Endothelial cell of umbilical vein (primary cell): ENCODE measurements at regions not wholly inside any gene's neighbourhood (a gene's known extent, or its start where the extent isn't known, plus 50 kb on each side); places are given as distances from the start of the nearest gene placed in this dataset.

Experiments used
- BruUV-seq: library from RNA; stranded (reverse); fragments of 400-500 nt; replicated peaks from 2 replicates; lab custom pipeline; 2021; lab: Mats Ljungman, UMichigan
- CTCF ChIA-PET: fragments of 300-600, 350-600 bp; sonication (Branson Sonifier 250); formaldehyde crosslinking; loops from one replicate; lab custom pipeline; 2021; ENCODE audit warnings: antibody characterized with exemption, inconsistent platforms; lab: Charles Lee
- POLR2A ChIA-PET: fragments of 300-600, 350-600 bp; sonication (Branson Sonifier 250); formaldehyde crosslinking; loops from one replicate; lab custom pipeline; 2021; ENCODE audit warnings: antibody characterized with exemption, inconsistent platforms; lab: Charles Lee
- DNase-seq: peaks from one replicate; pipeline ENCODE4 v3.0.0-alpha.2; 2011; ENCODE audit warnings: low read depth, low spot score
- FAIRE-seq: peaks from 2 replicates; lab custom pipeline; 2011; peaks lifted over from hg19 to GRCh38; lab: Jason Lieb, UNC
- H2AFZ ChIP-seq: 2 replicates; pipeline ENCODE4 v1.6.0; 2012; ENCODE audit warnings: low read depth, low read length, control low read depth, inconsistent platforms
- H3K27ac ChIP-seq: 2 replicates; pipeline ENCODE4 v1.5.1; 2011; ENCODE audit warnings: low read depth, mild to moderate bottlenecking, control low read depth, low read length, moderate library complexity; ENCODE audit not compliant: insufficient read depth
- H3K27me3 ChIP-seq, 2 experiments: 2 replicates each; pipeline versions ENCODE4 v1.6.0 to v1.6.1; 2011; ENCODE audit warnings: low read length in 2 of 2, mixed read lengths in 1 of 2; ENCODE audit not compliant: control insufficient read depth in 2 of 2, insufficient read depth in 2 of 2
- H3K36me3 ChIP-seq, 2 experiments: 2 replicates in 1 of 2; 3 replicates in 1 of 2; pipeline ENCODE4 v1.5.1; 2011; ENCODE audit warnings: low read length in 2 of 2, mild to moderate bottlenecking in 1 of 2, moderate library complexity in 1 of 2; ENCODE audit not compliant: control insufficient read depth in 2 of 2, insufficient read depth in 2 of 2; ENCODE audit errors: extremely low read depth in 1 of 2
- H3K4me1 ChIP-seq: 3 replicates; pipeline ENCODE4 v1.5.1; 2011; ENCODE audit warnings: mild to moderate bottlenecking, low read length; ENCODE audit not compliant: control insufficient read depth, insufficient read depth; ENCODE audit errors: extremely low read depth
- H3K4me2 ChIP-seq: 2 replicates; pipeline ENCODE4 v1.6.1; 2011; ENCODE audit warnings: low read length, control low read depth, mixed read lengths; ENCODE audit not compliant: insufficient read depth
- H3K4me3 ChIP-seq, 3 experiments: fragments of 200-600 bp in 1 of 3; sonication (generic), shearing (Covaris generic) in 1 of 3; replicated peaks in 1 of 3; 2 replicates each; pipeline ENCODE4 v1.5.1; 2011 to 2016; ENCODE audit warnings: control low read depth in 3 of 3, low read length in 3 of 3, mild to moderate bottlenecking in 2 of 3, inconsistent platforms in 1 of 3, low read depth in 1 of 3, moderate library complexity in 1 of 3; ENCODE audit not compliant: insufficient read depth in 1 of 3
- H3K79me2 ChIP-seq: 2 replicates; pipeline ENCODE4 v1.6.0; 2012; ENCODE audit warnings: low read length, inconsistent platforms; ENCODE audit not compliant: control insufficient read depth, insufficient read depth
- H3K9ac ChIP-seq: replicated peaks from 2 replicates; pipeline ENCODE3; 2011; ENCODE audit warnings: low read length, control low read depth; ENCODE audit not compliant: insufficient read depth; ENCODE audit errors: extremely low read depth
- H3K9me1 ChIP-seq: replicated peaks from 3 replicates; pipeline ENCODE4 v1.6.0; 2011; ENCODE audit warnings: mild to moderate bottlenecking, low read length; ENCODE audit not compliant: control insufficient read depth, insufficient read depth; ENCODE audit errors: extremely low read depth
- H3K9me3 ChIP-seq: replicated peaks from 2 replicates; pipeline ENCODE4 v1.5.1; 2012; ENCODE audit warnings: low read length, inconsistent platforms; ENCODE audit not compliant: control insufficient read depth, insufficient read depth
- H4K20me1 ChIP-seq: replicated peaks from 2 replicates; pipeline ENCODE3; 2011; ENCODE audit warnings: mild to moderate bottlenecking, low read length; ENCODE audit not compliant: control insufficient read depth, insufficient read depth; ENCODE audit errors: extremely low read depth
- CTCF ChIP-seq, 2 donors: IDR thresholded peaks; 1 replicate in 1 of 2; 2 replicates in 1 of 2; pipeline ENCODE4 v1.5.1; 2011; ENCODE audit warnings: low read length in 2 of 2, mild to moderate bottlenecking in 2 of 2, moderate library complexity in 2 of 2, control low read depth in 1 of 2, inconsistent platforms in 1 of 2, low read depth in 1 of 2; ENCODE audit not compliant: insufficient read depth in 1 of 2; ENCODE audit errors: extremely low read depth in 1 of 2
- FOS ChIP-seq: IDR thresholded peaks from 2 replicates; pipeline ENCODE4 v1.6.1; 2011; ENCODE audit warnings: mild to moderate bottlenecking, low read length, moderate library complexity, borderline replicate concordance; ENCODE audit not compliant: insufficient read depth
- GATA2 ChIP-seq: IDR thresholded peaks from 2 replicates; pipeline ENCODE4 v1.7.0; 2011; ENCODE audit warnings: low read depth, mild to moderate bottlenecking, moderate library complexity, mixed read lengths, low read length; ENCODE audit not compliant: insufficient read length, insufficient read depth
- JUN ChIP-seq: IDR thresholded peaks from 2 replicates; pipeline ENCODE4 v1.6.1; 2011; ENCODE audit warnings: borderline replicate concordance, low read depth; ENCODE audit not compliant: insufficient read length, insufficient read depth
- MAX ChIP-seq: IDR thresholded peaks from 2 replicates; pipeline ENCODE4 v1.6.1; 2011; ENCODE audit not compliant: insufficient read depth, insufficient read length
- MYC ChIP-seq: IDR thresholded peaks from one replicate; pipeline ENCODE4 v1.6.1; 2011; ENCODE audit warnings: mild to moderate bottlenecking, low read depth, low read length
- POLR2A ChIP-seq: IDR thresholded peaks from 2 replicates; pipeline ENCODE4 v1.6.1; 2012; ENCODE audit warnings: low read depth, mild to moderate bottlenecking, control low read depth, low read length
- POLR2AphosphoS5 ChIP-seq: IDR thresholded peaks from 2 replicates; pipeline ENCODE4 v1.6.1; 2012; ENCODE audit warnings: low read depth, mild to moderate bottlenecking, control low read depth, low read length, moderate library complexity; ENCODE audit not compliant: insufficient read depth
- dilution Hi-C: fragments of 300-500 bp; cut with MboI; formaldehyde crosslinking; loops from one replicate; pipeline ENCODE4 v1.15.0; 2019; ENCODE audit warnings: low sequenced_read_pairs; ENCODE audit not compliant: extremely low pct_ligation_motif_present
- intact Hi-C: fragments of 100-400 bp; cut with micrococcal nuclease; formaldehyde crosslinking; loops from one replicate; pipeline ENCODE4 v1.10.0; 2022

DNA sequence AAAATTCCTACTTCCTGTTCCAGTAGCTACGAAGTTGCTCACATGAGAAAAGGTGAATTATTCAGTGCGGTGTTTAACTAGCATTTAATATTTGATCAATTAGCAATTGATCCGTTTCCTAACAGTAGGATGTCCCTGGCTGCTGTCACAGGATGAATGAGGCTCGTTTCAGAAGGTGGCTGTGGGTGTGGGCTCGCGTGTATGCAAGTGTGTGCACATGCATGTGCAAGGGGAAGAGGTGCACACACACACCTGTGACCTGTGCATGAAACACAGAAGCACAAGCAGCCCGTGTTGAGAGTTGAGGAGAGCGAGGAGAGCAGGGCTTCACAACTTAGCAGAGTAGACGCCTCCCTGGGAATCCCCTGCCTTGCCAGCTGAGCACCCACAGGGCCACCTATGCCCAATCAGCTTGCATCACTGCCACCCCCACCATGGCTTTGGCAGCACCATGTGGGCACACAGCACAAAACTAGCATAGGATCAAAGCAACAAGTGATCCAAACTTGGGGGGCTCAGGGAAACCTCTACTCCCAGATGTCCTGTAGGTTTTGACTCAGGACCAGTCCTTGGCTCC, 107.2 kb downstream of the C5orf15 start:
- DNase-seq: no peak
- no peaks in the 10 kb centered on the region for H3K9me3 ChIP-seq
- dilution Hi-C loops (no loop called here), intact Hi-C loops (no loop called here)
- H3K27me3 ChIP-seq: peaks cover 0 to 4% of the 10 kb centered on the region in 2 experiments
- no peaks in the 10 kb centered on the region for H3K79me2 ChIP-seq
- CTCF ChIA-PET: no interaction called here
- no peaks in the 10 kb centered on the region for H3K4me1 ChIP-seq
- POLR2A ChIA-PET: no interaction called here
- no peak for TF ChIP-seq MAX
- no peak for TF ChIP-seq POLR2AphosphoS5
- no peak for TF ChIP-seq FOS
- TF ChIP-seq GATA2: no peak
- no peak for TF ChIP-seq POLR2A
- TF ChIP-seq JUN: no peak
- no peak for TF ChIP-seq CTCF (IDR thresholded peaks at IDR 0.05; ENCODE audit: extremely low read depth in 1 of 2, insufficient read depth in 1 of 2, low read depth in 1 of 2, low read length in 2 of 2)
- TF ChIP-seq MYC: no peak
- no peaks in the 10 kb centered on the region for H3K36me3 ChIP-seq
- H3K9ac ChIP-seq: no peak overlapping the region
- no peak for FAIRE-seq
- H3K4me3 ChIP-seq: no peak overlapping the region
- H3K27ac ChIP-seq: no peak overlapping the region
- H2AFZ ChIP-seq: no peak overlapping the region
- H4K20me1 ChIP-seq: no peaks in the 10 kb centered on the region
- H3K4me2 ChIP-seq: no peak overlapping the region
- BruUV-seq: no TSS peak
- no peaks in the 10 kb centered on the region for H3K9me1 ChIP-seq
